DMS53 treated with DMSO at 0.1 percent for 48 hours (cell line): ENCODE measurements at regions not wholly inside any gene's neighbourhood (a gene's known extent, or its start where the extent isn't known, plus 50 kb on each side); places are given as distances from the start of the nearest gene placed in this dataset.
"Not testable (repeated sequence)": the region's sequence is repeated elsewhere in the genome, so short reads cannot be mapped to it uniquely, and the experiment has no call there.

ENCODE experiments used
- DNase-seq: peaks from one replicate; lab custom pipeline; 2025; ENCODE audit not compliant: unreplicated experiment; lab: John Stamatoyannopoulos, UW

- DNase-seq, result no peak
Measured at GRCh38 chr1:70490153-70490552, 79.1 kb downstream of the CTH start.

GRCh38 chr1:70495370-70495769, 84.3 kb downstream of the CTH start:
- DNase-seq, result no peak

- no peak for DNase-seq
Measured at GRCh38 chr1:70496181-70496580, 85.1 kb downstream of the CTH start.

GRCh38 chr1:70497152-70497551, 86.1 kb downstream of the CTH start:
- DNase-seq, result no peak

GRCh38 chr1:70498666-70499065, 87.6 kb downstream of the CTH start:
- DNase-seq, result no peak

GRCh38 chr1:70499695-70500094, 88.6 kb downstream of the CTH start:
- no peak for DNase-seq

- DNase-seq, result no peak
Measured at GRCh38 chr1:70503358-70503757, 92.3 kb downstream of the CTH start.

- peak; percentile 52 for DNase-seq
Measured at GRCh38 chr1:70504176-70504820, 93.2 kb downstream of the CTH start.

- no peak for DNase-seq
Measured at GRCh38 chr1:70504821-70505193, 93.7 kb downstream of the CTH start.

- not testable (repeated sequence) for DNase-seq
Measured at GRCh38 chr1:70507991-70508390, 96.9 kb downstream of the CTH start.

- peak; percentile 85 for DNase-seq
Measured at GRCh38 chr1:70509996-70510876, 99.2 kb downstream of the CTH start.

GRCh38 chr1:70517444-70517843, 106.4 kb downstream of the CTH start:
- DNase-seq, result no peak

- DNase-seq, result no peak
Measured at GRCh38 chr1:70518106-70518505, 107.0 kb downstream of the CTH start.

- peak; percentile 49 for DNase-seq
Measured at GRCh38 chr1:70528590-70529333, 117.7 kb downstream of the CTH start.

- no peak for DNase-seq
Measured at GRCh38 chr1:70536708-70537366, 125.8 kb downstream of the CTH start.

GRCh38 chr1:70537788-70538187, 126.7 kb downstream of the CTH start:
- no peak for DNase-seq

GRCh38 chr1:70542030-70542429, 131.0 kb downstream of the CTH start:
- DNase-seq, result no peak

- no peak for DNase-seq
Measured at GRCh38 chr1:70542856-70543255, 131.8 kb downstream of the CTH start.

- DNase-seq, result no peak
Measured at GRCh38 chr1:70546726-70547125, 135.7 kb downstream of the CTH start.

- no peak for DNase-seq
Measured at GRCh38 chr1:70552662-70553566, 141.8 kb downstream of the CTH start.
